Panc1 (cell line): ENCODE measurements at regions not wholly inside any gene's neighbourhood (a gene's known extent, or its start where the extent isn't known, plus 50 kb on each side); places are given as distances from the start of the nearest gene placed in this dataset.

Experiments
- ATAC-seq: fragments of 200-7000 bp; cut with Tn5 transposase; 2 replicates; pipeline ENCODE4 v1.9.1; 2020; ENCODE audit warnings: mild to moderate bottlenecking, moderate library complexity
- BruUV-seq: library from RNA; stranded (reverse); fragments of 400-500 nt; replicated peaks from 2 replicates; lab custom pipeline; 2021; lab: Mats Ljungman, UMichigan
- CTCF ChIA-PET: fragments of 300-600 bp; sonication (Branson Sonifier 250); formaldehyde crosslinking; loops from one replicate; lab custom pipeline; 2022; ENCODE audit warnings: antibody characterized with exemption; lab: Charles Lee
- POLR2A ChIA-PET: fragments of 300-600 bp; sonication (Branson Sonifier 250); formaldehyde crosslinking; loops from one replicate; lab custom pipeline; 2022; ENCODE audit warnings: antibody characterized with exemption; lab: Charles Lee
- DNase-seq: peaks from one replicate; pipeline ENCODE4 v3.0.0-alpha.2; 2010; ENCODE audit warnings: low read depth, low spot score
- H3K27ac ChIP-seq: 2 replicates; pipeline ENCODE4 v1.5.1; 2011; ENCODE audit warnings: mild to moderate bottlenecking, low read length, inconsistent platforms
- H3K27me3 ChIP-seq: fragments of 200-500 bp; sonication (Bioruptor generic); 2 replicates; pipeline ENCODE4 v1.6.0; 2014; ENCODE audit warnings: low read length, inconsistent platforms; ENCODE audit not compliant: control insufficient read depth, insufficient read depth
- H3K36me3 ChIP-seq: fragments of 200-500 bp; sonication (Bioruptor generic); 2 replicates; pipeline ENCODE4 v1.5.1; 2014; ENCODE audit warnings: inconsistent platforms, mild to moderate bottlenecking, low read length, moderate library complexity; ENCODE audit not compliant: control insufficient read depth, insufficient read depth
- H3K4me1 ChIP-seq: 2 replicates; pipeline ENCODE4 v1.5.1; 2011; ENCODE audit warnings: inconsistent platforms, mild to moderate bottlenecking, low read length, moderate library complexity; ENCODE audit not compliant: control insufficient read depth, insufficient read depth
- H3K4me3 ChIP-seq, 2 experiments: 2 replicates each; pipeline ENCODE4 v1.5.1; 2011 to 2012; ENCODE audit warnings: low read depth in 2 of 2, low read length in 2 of 2, mild to moderate bottlenecking in 2 of 2, inconsistent platforms in 1 of 2, moderate library complexity in 1 of 2
- H3K9me3 ChIP-seq: fragments of 200-500 bp; sonication (Bioruptor generic); 2 replicates; pipeline ENCODE4 v1.5.1; 2014; ENCODE audit warnings: low read depth, mild to moderate bottlenecking, inconsistent platforms, low read length, moderate library complexity; ENCODE audit not compliant: control insufficient read depth, insufficient read depth
- CTCF ChIP-seq: fragments of 450-650 bp; IDR thresholded peaks from 2 replicates; pipeline ENCODE4 v1.5.1; 2017; ENCODE audit warnings: mild to moderate bottlenecking
- POLR2AphosphoS5 ChIP-seq: IDR thresholded peaks from 2 replicates; pipeline ENCODE4 v1.6.1; 2012; ENCODE audit warnings: mild to moderate bottlenecking, low read depth, low read length, moderate library complexity
- REST ChIP-seq, 2 experiments: IDR thresholded peaks; 2 replicates each; pipeline ENCODE4 v1.6.1; 2011 to 2012; ENCODE audit warnings: low read depth in 2 of 2, control low read depth in 1 of 2, low read length in 1 of 2, mild to moderate bottlenecking in 1 of 2, moderate library complexity in 1 of 2; ENCODE audit not compliant: insufficient read depth in 1 of 2
- SIN3A ChIP-seq: IDR thresholded peaks from 2 replicates; pipeline ENCODE4 v1.6.1; 2012; ENCODE audit warnings: low read depth, mild to moderate bottlenecking, low read length, moderate library complexity, borderline replicate concordance; ENCODE audit not compliant: insufficient read depth
- TCF7L2 ChIP-seq: IDR thresholded peaks from 2 replicates; pipeline ENCODE4 v1.6.1; 2011; ENCODE audit warnings: mild to moderate bottlenecking, low read depth, low read length, inconsistent platforms
- in situ Hi-C: cut with HindIII; loops from 2 replicates; pipeline ENCODE4 v1.10.0; 2016; ENCODE audit warnings: low sequenced_read_pairs, low pct_unique_long_range_greater_than_20kb
- intact Hi-C: fragments of 100-400 bp; cut with micrococcal nuclease; formaldehyde crosslinking; loops from one replicate; pipeline ENCODE4 v1.10.0; 2022; ENCODE audit not compliant: unreplicated experiment

- BruUV-seq, result no TSS peak
- Histone ChIP-seq H3K4me1 (peaks cover 24% of the 10 kb centered on the region), H3K36me3 (no peaks in the 10 kb centered on the region), H3K27ac (no peak overlapping the region), H3K4me3 (no peak overlapping the region), H3K27me3 (no peaks in the 10 kb centered on the region), H3K9me3 (no peaks in the 10 kb centered on the region)
- POLR2A ChIA-PET, result interaction anchor here (0.6 kb wide), 1 partner anchor 143 kb away, joined by 4 read pairs; no protein-coding TSS in a partner anchor
- DNase-seq (no peak), ATAC-seq (no peak)
- CTCF ChIA-PET, result interaction anchor here (0.7 to 3.6 kb wide), 3 partner anchors 51 to 536 kb away, joined by 3 to 28 read pairs (median 9); no protein-coding TSS in a partner anchor
- TF ChIP-seq CTCF, result no peak
- TF ChIP-seq REST (IDR thresholded peaks at IDR 0.05; ENCODE audit: insufficient read depth in 1 of 2, low read depth in 2 of 2, low read length in 1 of 2), result no peak
- TF ChIP-seq POLR2AphosphoS5, result no peak
- no peak for TF ChIP-seq SIN3A
- TF ChIP-seq TCF7L2, result no peak
- intact Hi-C loops, result loop anchor here (2.0 to 5.0 kb wide), 2 partner anchors 292 to 535 kb away; no protein-coding TSS in a partner anchor
- in situ Hi-C loops, result no loop called here
These were observed 186.9 kb downstream of the OPA1 start for GRCh38 chr3:193779933-193780332.

- ChIA-PET POLR2A (interaction anchor here (0.6 to 1.2 kb wide), 2 partner anchors 356 to 536 kb away, joined by 3 read pairs; no protein-coding TSS in a partner anchor), CTCF (interaction anchor here (0.5 to 3.6 kb wide), 5 partner anchors 272 to 535 kb away, joined by 4 to 28 read pairs (median 5); no protein-coding TSS in a partner anchor)
- DNase-seq, result no peak
- intact Hi-C loops, result loop anchor here (2.0 to 5.0 kb wide), 2 partner anchors 292 to 534 kb away; no protein-coding TSS in a partner anchor
- Histone ChIP-seq H3K36me3 (no peaks in the 10 kb centered on the region), H3K4me3 (no peak overlapping the region), H3K27me3 (no peaks in the 10 kb centered on the region), H3K4me1 (peaks cover 24% of the 10 kb centered on the region), H3K27ac (no peak overlapping the region), H3K9me3 (no peaks in the 10 kb centered on the region)
- TF ChIP-seq CTCF (no peak), SIN3A (no peak), REST (IDR thresholded peaks at IDR 0.05; ENCODE audit: insufficient read depth in 1 of 2, low read depth in 2 of 2, low read length in 1 of 2) (no peak), TCF7L2 (no peak), POLR2AphosphoS5 (no peak)
- no peak for ATAC-seq
- in situ Hi-C loops, result no loop called here
- BruUV-seq, result no TSS peak
These were observed 187.4 kb downstream of the OPA1 start for GRCh38 chr3:193780397-193780796.
